Kidney (tissue), 13 donors: ENCODE measurements at regions not wholly inside any gene's neighbourhood (a gene's known extent, or its start where the extent isn't known, plus 50 kb on each side); places are given as distances from the start of the nearest gene placed in this dataset.

Experiments
- DNase-seq, 5 donors: peaks; one replicate each; pipeline ENCODE4 v3.0.0-alpha.2; 2013 to 2020
- FAIRE-seq: peaks from 2 replicates; lab custom pipeline; 2012; peaks lifted over from hg19 to GRCh38; lab: Jason Lieb, UNC
- H3K27ac ChIP-seq, 2 donors: one replicate each; pipeline ENCODE4 v1.7.0; 2013; ENCODE audit warnings: low read depth in 2 of 2, low read length in 2 of 2, inconsistent platforms in 1 of 2
- H3K27me3 ChIP-seq: one replicate; pipeline ENCODE4 v1.7.1; 2013; ENCODE audit warnings: low read length, inconsistent platforms; ENCODE audit not compliant: control insufficient read depth, insufficient read depth
- H3K36me3 ChIP-seq, 3 donors: one replicate each; pipeline versions ENCODE4 v1.7.0 to v1.7.1; 2013; ENCODE audit warnings: low read length in 3 of 3, control low read depth in 1 of 3, inconsistent platforms in 1 of 3; ENCODE audit not compliant: insufficient read depth in 3 of 3, control insufficient read depth in 2 of 3
- H3K4me1 ChIP-seq, 3 donors: one replicate each; pipeline versions ENCODE4 v1.7.0 to v1.7.1; 2013; ENCODE audit warnings: low read length in 3 of 3, inconsistent platforms in 1 of 3, low read depth in 1 of 3; ENCODE audit not compliant: control insufficient read depth in 2 of 3, insufficient read depth in 2 of 3
- H3K4me3 ChIP-seq, 3 donors: one replicate each; pipeline versions ENCODE4 v1.7.0 to v1.8.1; 2013; ENCODE audit warnings: low read length in 3 of 3, control low read depth in 1 of 3, inconsistent platforms in 1 of 3
- H3K9ac ChIP-seq, 3 donors: one replicate each; pipeline versions ENCODE4 v1.7.0 to v1.7.1; 2013; ENCODE audit warnings: low read length in 3 of 3, control low read depth in 1 of 3, inconsistent platforms in 1 of 3
- H3K9me3 ChIP-seq, 3 donors: one replicate each; pipeline versions ENCODE4 v1.7.0 to v1.7.1; 2013; ENCODE audit warnings: low read length in 3 of 3, control low read depth in 1 of 3, inconsistent platforms in 1 of 3; ENCODE audit not compliant: control insufficient read depth in 2 of 3, insufficient read depth in 1 of 3
- intact Hi-C: fragments of 100-400 bp; cut with DNase I; formaldehyde crosslinking; loops from one replicate; pipeline ENCODE4 v1.11.1; 2022
- TF ChIP-seq, protein P1 (sequence below): IDR thresholded peaks from 3 replicates; pipeline ENCODE4 v1.5.1; 2012; ENCODE audit warnings: mild to moderate bottlenecking, moderate library complexity, borderline replicate concordance; ENCODE audit not compliant: insufficient read depth; ENCODE audit errors: extremely low read depth
- donor health status: control.
- donor health status: control.
- donor health status: control.
- donor health status: control.
- donor health status: control.
- donor health status: DM: yes; HTN: yes; CAD: no.
- donor health status: Normal renal cell carcinoma (clear cell type).

- no peak for FAIRE-seq
- H3K36me3 ChIP-seq, result no peaks in the 10 kb centered on the region
- no peak overlapping the region for H3K27ac ChIP-seq
- peak in 2 of 5 donors; percentile 52 to 61 for DNase-seq
- H3K4me1 ChIP-seq, result no peaks in the 10 kb centered on the region
- no peaks in the 10 kb centered on the region for H3K27me3 ChIP-seq
- no peak overlapping the region for H3K9ac ChIP-seq
- TF ChIP-seq, protein P1, sequence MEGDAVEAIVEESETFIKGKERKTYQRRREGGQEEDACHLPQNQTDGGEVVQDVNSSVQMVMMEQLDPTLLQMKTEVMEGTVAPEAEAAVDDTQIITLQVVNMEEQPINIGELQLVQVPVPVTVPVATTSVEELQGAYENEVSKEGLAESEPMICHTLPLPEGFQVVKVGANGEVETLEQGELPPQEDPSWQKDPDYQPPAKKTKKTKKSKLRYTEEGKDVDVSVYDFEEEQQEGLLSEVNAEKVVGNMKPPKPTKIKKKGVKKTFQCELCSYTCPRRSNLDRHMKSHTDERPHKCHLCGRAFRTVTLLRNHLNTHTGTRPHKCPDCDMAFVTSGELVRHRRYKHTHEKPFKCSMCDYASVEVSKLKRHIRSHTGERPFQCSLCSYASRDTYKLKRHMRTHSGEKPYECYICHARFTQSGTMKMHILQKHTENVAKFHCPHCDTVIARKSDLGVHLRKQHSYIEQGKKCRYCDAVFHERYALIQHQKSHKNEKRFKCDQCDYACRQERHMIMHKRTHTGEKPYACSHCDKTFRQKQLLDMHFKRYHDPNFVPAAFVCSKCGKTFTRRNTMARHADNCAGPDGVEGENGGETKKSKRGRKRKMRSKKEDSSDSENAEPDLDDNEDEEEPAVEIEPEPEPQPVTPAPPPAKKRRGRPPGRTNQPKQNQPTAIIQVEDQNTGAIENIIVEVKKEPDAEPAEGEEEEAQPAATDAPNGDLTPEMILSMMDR, result no peak
- no peak overlapping the region for H3K4me3 ChIP-seq
- intact Hi-C loops, result no loop called here
- H3K9me3 ChIP-seq, result no peaks in the 10 kb centered on the region
Measured at GRCh38 chr2:66867063-66867441, 432.1 kb downstream of the MEIS1 start.

DNA sequence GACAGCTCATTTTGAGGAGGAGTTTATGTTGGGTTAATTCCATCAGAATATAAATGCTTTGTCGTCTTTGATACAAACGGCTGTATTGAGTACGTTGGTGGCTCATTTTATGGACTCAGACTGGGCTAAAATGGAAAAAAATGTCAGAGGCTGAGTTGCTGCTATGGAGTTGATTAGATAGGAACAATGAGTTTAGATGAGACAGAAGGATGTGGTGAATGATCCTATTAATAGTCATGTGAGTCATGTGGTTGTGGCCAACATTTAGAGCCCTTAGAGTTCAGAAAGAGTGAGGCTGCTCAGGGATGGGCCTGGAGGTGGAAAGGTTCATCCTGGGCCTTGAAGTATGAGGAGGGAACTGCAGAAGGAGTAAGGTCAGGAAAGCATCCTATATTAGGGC lies 434.2 kb downstream of the MEIS1 start:
- intact Hi-C loops, result no loop called here
- Histone ChIP-seq H3K27ac (no peak overlapping the region), H3K36me3 (no peaks in the 10 kb centered on the region), H3K27me3 (no peaks in the 10 kb centered on the region), H3K9me3 (no peaks in the 10 kb centered on the region), H3K4me1 (no peaks in the 10 kb centered on the region), H3K4me3 (no peak overlapping the region), H3K9ac (no peak overlapping the region)
- TF ChIP-seq, protein P1, result no peak
- DNase-seq, result no peak
- FAIRE-seq, result no peak

- Histone ChIP-seq H3K4me1 (peaks cover 0 to 3% (median 0%) of the 10 kb centered on the region in 3 donors), H3K9me3 (no peaks in the 10 kb centered on the region), H3K27ac (no peak overlapping the region), H3K36me3 (no peaks in the 10 kb centered on the region), H3K9ac (no peak overlapping the region), H3K27me3 (no peaks in the 10 kb centered on the region), H3K4me3 (no peak overlapping the region)
- FAIRE-seq (no peak), DNase-seq (no peak)
- TF ChIP-seq, protein P1, result no peak
- intact Hi-C loops, result no loop called here
Measured at GRCh38 chr2:66872081-66872985, 437.4 kb downstream of the MEIS1 start.
